Activated gamma-delta T cell treated with anti-CD3 and anti-CD28 coated beads, Interleukin-2, amount 50 U/mL, for 16 hours (primary cell): ENCODE measurements at regions not wholly inside any gene's neighbourhood (a gene's known extent, or its start where the extent isn't known, plus 50 kb on each side); places are given as distances from the start of the nearest gene placed in this dataset.

ENCODE experiments used
- DNase-seq: peaks from one replicate; pipeline ENCODE4 v3.0.0-alpha.2; 2020; ENCODE audit warnings: low read depth

DNA sequence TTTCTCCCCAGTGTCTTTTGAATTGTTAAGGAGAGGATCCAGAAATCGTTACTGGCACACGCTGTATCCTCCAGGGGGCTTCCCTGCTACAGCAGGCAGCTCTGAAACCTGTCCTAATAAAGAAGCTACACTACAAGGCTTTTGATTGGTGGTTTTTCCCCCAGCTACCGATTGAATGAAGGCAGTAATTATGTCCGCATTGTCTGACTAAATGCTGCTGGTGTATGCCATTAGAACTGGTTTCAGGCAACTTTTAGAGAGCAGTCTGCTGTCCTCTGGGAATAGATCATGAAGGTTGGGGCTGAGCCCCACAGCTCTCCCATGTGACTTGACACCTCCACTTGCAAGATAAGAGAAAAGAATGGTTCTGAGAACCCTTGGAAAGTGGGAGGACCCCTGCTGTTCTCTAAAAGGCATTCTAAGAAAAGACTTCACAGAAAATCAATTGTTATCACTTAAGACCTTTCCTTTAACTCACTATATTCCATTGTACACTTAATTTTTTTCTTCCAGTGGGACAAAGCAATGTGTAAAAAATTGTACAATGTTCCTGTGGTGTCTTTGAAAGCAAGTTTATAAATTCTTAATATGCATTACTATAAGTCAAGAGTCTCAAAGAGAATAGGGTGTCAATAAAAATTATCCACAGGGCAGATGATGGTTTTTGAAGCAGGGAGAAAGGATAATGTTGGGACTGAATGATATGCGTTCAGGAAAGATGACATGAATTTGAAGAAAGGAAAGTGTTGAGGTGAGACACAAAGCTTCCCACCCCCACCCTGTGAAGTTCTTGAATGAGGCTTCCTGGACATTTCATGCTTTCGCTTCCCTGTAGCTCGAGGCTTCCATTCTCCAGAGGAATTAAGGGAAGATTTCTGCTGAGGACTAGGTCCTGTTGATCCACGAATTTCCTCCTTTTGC, 53.0 kb upstream of the DAZL start:
- no peak for DNase-seq

DNA sequence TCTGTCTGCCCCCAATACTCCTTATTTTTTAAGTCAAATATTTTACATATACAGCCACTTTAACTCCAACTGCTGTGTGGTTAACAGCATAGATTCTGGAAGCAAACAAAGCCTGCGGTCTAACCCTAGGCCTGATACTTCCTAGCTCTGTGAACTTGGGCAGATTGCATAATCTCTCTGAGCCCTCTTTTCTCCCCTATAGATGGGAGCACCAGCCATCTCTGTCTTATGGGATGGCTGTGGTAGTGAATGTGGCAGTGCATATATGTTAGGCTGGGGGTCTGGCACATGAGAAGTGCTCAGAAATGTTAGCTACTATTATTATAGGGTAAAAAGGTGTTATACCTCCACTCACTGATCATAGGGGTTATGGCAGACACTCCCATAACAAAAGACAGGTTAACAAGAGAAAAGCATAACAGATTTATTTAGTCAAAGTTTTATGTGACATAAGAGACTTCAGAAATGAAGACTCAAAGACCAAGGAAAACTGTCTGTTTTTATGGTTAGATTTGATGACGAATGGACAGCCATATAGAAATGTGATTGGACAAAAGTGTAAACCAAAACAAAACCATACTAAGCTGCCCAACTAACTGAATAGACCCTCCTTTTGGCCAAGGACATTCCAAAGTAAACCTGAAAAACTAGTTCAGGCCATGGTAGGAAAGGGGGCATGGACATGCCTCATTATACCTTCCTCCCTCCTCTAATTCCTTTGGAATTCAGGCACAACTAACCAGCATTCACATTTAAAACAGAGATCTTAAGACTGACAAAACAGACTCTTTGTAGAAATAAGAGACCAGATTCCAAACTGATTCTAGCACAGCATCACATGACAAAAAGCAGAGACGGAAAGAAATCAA, 53.9 kb upstream of the DAZL start:
- DNase-seq: no peak

DNA sequence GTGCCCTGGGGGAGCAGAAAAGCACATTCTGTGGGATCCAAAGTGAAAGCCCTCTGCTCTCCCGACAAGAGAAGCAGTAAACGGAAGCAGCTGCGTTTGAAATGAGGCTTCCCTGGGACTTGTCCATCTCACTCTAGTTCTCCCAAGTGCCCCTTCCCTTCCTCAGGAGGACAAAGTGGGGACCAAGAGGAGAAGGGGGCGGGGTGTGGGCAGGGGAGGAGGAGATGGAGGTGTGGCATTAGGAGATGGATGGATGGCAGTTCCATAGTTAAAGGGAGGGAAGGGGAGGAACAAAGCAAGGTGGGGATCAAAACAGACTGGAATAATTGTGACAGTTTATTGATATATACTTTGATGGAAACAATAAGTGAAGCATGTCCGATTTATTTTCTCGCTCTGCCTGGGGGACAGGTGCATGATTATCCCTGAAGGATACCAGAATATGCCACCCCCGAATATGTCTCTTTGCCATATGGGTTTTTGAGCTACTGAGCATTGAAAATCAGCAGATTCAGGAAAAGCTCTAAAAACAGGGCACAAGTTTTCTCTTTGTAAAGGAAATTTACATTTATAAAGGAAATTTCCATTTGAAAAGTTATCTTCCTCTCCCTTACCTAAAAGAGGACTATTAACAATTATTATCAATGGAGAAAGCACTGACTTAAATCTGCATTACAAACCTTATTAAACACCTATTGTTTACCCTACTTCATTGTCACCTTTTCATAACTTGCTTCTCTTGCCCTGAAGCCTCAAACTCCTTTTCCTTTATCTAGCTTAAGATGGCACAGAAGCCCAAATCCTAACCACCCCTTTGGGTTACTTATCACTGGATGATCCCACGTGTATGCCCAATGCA, 58.9 kb upstream of the DAZL start:
- no peak for DNase-seq

DNA sequence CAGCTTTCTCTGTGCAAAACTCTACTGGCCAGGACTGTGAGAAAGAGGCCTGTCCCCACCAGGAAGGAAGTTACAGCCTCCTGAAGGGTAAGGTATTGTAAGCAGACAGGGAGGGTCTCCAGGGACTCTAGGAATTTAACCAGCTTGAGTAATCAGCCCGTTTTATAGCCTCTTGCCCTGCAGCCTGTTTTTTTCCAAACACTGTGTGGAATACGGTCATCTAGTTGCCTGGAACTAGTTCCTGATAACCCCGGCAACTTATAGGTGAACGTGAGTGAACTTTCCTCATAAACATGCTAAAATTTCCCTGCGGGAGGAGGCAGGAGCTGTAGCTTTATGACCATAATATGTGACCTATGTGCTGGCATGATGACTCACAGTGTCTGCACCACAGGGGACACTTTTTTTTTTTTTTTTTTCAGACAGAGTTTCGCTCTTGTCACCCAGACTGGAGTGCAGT, 60.1 kb upstream of the DAZL start:
- peak; percentile 1 for DNase-seq

DNA sequence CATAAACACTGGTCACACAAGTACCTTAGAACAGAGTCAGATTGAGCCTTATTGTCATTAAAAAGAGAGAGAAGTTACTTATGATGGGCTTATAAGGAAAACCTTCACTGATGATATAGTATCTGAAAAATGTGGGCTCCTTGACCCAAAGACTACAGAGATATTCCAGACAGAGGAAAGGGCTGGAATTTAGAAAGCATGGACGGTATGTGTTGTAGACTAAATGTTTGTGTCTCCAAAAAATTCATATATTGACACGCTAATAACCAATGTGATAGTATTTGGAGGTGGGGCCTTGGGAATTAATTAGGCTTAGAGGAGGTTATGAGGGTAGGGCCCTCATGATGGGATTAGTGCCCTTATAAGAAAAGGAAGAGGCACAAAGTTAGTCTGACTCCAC, 61.0 kb upstream of the DAZL start:
- DNase-seq: no peak

DNA sequence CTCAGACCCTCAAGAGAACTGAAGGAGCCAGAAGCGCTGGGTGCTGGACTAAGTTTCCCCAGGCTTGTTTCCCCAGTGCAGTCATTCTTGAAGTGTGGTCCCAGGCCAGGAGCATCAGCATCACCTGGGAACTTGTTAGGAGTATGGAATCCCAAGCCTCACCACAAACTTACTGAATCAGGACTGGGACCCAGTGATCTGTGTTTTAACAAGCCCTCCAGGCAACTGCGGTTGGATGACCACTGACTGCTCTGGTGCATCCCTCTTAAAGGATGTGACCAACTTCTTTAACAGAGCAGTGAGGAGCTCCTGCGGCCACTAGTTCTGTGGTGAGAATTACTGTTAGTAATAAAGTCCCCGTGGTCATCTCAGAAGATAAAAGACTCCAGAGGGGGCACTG, 62.4 kb upstream of the DAZL start:
- DNase-seq: no peak

DNA sequence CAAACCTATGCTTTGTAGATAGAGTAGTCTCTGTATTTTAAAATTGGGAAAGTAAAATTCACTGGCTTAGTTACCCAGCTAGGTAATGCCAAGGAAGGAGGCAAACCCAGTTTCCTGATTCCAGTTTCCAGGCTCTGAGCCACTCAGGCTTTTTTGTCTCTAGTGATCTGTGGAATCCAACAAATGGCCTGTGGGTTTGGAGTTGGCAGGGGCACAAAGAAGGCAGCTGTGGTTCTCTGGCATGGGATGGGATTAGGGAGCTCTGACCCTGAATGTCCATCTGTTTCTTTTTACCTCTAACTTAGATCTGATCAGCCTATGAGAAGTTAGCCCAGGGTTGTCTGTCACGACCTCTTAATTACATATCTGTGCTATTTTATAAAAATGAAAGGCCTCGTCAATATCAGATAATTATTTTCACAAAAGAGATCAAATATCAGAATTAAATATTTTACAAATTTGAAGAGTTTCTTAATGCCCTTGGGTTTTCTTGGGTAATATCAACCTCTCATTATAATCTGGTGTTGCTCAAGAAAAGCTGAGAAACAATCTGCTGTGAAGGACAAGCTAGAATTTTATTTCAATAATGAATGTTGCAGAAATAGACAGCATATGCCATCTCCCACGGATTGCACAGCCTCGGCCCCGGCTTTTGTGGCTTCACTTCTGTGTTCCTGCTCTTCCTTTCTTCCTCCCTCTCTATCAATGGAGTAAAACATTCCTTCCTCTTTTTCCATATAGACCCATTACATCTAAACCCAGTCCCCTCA, 63.7 kb upstream of the DAZL start:
- DNase-seq: no peak

DNA sequence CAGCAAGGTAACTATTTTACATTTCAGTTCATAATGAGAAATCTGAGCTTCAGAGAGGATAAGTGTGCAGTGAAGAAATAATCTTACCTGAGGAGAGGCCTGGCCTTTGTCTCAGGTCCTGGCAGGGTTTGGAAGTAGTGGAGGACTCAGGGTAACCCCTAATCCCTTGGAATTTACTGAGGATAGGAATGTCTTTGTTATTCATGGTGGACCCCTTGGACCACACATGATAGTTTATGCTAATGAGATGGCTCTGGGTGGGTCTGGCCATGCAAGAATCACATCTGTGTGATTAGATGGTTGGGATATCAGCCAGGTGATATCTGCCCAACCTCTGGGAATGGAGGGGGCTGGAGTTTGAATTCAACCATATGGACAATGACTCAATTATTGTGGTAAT, 65.0 kb upstream of the DAZL start:
- no peak for DNase-seq

DNA sequence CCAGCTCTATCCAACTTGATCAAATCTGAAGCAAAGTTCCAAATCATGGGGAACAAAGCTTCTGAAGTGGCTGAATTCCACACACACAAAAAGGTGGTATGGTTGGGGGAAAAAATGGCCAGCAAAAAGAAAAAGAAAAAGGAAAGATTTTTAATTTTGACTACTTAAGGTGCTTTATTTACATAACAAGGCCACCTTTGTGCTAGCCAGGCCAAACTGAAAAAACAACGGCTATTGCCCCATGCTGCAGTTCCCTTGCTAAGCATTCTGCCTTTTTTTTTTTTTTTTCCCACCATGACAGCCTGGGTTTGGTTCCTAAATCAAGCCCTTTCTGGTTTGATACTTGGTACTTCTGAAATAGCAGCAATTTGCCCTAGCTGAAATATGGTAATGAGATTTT, 66.5 kb upstream of the DAZL start:
- no peak for DNase-seq

DNA sequence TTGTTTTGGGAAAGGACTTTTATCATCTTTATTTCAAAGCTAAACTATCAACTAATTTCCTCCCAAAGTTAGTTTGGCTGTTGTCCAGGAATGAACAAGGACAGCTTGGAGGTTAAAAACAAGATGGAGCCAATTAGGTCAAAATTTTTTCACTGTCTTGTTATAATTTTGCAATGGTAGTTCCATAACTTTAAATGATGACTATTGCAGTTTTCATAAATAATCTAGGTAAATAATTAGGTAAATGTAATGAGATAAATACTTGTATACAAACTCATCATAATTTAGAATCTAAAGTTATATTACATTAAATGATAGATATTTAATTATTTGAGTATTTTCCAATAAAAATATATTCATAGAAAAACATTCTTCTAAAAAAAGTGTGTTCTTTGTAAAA, 68.3 kb upstream of the DAZL start:
- DNase-seq: no peak

DNA sequence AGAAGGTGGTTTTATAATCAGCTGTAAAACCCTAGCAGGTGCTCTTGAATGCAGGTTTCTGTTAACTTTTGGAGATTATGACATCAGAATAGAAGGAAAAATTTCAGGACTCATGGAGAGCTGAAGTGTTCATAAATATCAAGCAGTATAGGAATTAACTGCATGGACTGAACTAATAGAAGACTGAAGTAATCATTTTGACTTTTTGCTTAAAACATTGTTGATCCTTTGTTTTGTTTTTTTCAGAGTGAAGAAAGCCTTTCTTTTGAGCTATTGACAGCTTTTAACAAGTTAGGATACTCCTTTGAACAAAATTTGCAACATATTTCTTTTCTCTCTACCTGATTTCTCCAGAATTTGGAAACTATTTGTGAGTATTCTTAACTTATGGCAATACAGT, 70.6 kb upstream of the DAZL start:
- no peak for DNase-seq

DNA sequence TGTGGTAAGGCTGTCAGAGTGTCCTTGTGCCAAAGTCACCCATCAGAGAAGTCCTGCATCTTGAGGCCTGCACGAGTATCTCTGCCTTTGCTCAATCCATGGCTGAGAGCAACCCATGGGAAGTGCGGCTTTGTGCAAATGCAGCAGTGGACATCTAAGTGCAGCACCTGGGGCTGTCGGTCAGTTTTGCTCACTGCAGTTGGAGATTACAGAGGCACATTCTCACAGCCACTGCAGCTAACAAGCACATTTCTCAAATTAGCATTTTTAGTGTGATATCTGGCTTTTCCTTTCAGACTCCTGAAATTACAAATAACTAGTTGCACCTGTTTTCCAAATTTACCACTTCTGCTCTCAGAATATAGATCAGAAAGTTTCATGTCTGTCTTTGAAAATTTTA, 81.5 kb upstream of the DAZL start:
- DNase-seq: no peak

DNA sequence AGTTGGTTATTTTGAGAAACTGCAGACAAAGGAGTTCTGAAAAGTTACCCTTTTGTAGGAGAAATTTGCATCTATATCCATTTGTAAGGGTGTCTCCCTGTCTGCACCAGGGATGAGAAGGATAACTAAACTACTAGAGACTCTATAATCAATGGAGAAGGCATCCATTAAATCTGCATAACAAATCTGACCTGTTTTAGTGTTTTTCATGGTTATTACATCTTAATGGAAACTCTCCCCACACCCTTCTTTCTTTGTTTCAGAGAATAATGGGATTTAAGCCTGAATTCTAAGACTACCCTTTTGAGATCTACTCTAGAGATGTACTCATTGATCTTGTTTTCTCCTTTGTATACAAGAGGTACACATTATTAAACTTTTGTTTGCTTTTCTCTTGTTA, 82.0 kb upstream of the DAZL start:
- no peak for DNase-seq

DNA sequence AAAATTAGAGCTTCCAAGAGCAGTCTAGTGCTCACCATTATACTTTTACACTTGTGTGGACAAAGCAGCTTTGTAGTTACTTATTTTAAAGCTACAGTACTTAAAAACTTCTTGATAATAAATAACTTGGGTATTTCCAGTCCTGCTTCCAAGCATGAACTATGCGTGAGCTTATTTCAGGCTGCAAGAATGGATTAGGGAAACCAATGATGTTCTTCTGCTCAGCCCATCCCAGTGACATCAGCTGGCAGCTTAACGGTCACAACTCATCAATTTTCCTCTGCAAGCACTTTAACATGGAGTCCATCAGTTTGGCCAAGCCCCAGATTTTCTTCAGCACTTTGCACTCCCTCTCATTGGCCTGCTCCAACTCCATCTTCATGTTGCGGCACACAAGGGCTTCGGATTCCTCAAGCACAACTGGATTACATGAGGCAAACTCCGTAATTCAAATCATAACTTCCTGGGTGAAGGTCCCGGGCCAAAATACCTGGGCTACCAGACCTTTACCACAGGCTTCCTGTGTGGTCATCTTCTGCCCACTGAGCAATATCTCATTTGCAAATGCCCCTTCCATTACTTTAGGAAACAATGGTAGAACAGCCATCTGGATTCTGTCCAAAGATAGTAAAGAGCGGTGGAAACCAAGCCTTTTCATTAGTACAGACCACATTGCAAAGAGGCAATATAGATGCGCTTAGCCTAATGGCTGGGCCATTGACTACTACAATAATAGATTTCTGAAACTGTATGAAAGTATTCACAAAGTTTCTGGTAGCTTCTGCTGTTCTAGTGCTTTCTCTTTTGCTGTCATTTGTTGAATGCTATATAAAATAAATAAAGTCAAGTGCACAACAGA, 87.5 kb upstream of the DAZL start:
- DNase-seq: no peak

DNA sequence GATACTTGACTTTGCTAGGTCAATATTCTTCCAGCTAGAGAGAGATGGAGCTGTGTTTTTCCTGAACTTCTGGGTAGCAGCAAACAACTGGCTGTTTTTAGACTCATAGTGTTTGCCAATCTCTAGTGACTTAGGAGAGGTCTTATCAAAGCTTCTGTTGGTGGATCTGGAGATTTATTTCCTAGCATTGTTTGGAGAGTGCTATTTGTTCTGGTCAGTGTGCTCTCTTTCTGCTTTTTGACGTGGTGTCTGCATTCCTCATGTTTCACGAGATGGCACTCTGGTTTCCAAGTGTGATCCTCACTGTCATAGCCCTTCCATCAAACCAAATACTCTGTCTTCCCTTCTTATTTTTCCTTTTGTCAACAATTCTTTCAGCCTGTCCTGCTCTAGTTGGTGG, 88.6 kb upstream of the DAZL start:
- no peak for DNase-seq

DNA sequence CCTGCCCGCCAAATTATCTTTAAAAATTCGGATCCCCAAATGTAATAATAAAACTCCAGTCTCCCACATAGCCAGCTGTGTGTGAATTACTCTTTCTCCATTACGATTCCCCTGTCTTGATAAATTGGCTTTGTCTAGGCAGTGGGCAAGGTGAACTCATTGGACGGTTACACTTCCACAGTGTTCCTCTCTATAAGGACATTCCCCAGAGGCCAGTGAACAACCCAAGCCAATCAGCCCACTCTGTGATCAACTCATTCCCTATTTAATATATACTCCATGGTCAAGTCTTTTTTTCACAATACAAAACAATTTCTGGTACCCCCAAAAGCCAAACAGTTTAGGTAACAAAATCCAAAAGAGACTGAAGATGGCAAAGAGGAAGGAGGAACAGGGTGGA, 90.5 kb upstream of the DAZL start:
- DNase-seq: no peak

DNA sequence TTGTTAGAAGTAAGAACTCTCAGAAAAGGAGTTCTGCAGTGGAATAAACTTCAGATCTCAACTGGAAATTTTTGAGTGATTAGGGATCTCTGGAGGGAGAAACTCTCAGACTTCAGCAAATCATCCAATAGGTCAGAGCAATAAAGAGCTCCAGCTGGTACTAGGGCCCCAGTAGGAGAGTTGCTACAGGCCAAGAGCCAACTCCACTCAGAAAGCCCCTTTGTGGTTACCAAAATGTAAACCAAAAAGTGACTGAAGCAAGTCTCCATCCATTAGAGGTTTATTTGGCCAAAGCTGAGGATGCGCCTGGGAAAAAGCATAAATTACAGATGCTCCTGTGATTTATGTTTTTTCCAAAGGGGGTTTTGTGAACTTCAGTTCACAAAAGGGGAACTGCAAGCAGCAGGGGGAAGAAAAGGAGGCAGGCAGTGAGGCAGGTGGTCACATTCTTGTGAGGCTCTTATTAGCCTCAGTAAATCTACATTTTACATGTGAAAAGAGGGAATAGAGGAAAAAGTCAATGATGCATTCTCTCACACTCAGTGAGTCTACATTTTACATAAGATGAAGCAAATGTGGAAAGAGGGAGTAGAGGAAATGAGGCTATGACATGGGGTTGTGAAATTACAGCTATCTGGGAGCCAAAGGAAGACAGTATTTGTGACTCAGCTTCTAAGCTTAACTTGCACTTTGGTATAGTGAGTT, 92.4 kb upstream of the DAZL start:
- DNase-seq: no peak

DNA sequence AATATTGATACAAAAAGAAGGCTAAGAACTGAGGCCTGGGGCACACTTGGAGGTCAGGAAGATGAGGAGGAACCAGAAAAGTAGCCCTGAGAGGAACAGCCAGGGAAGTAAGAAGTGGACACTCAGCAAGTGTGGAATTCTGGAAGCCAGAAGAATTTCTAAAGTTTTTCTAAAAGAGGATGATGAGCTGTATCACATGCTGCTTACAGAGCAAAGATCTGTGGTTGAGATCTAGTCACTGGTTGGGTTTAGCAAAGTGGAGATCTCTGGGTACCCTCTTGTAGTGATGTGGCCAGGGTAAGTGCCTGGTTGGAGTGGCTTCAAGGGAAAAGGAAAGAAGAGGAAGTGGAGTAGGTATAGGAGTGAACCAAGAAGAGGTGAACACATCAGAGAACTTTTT, 95.4 kb upstream of the DAZL start:
- no peak for DNase-seq

DNA sequence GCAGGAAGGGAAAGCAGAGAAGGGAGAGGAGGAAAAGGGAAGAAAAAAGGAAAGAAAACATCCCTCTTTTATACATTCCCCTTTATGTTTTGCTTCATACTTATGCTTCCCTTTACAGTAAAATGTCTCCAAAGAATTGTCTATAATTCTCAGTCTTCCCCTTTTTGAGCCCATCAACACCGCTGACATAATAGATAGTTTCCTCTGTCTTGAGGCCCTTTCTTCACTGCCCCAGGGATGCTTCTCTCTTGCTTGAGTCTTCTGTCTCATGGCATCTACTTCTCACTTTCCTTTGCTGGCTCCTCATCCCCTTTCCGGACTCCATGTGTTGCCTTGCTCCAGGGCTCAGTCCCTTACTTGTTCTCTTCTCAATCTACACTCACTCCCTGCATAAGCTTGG, 99.7 kb upstream of the DAZL start:
- DNase-seq: no peak

DNA sequence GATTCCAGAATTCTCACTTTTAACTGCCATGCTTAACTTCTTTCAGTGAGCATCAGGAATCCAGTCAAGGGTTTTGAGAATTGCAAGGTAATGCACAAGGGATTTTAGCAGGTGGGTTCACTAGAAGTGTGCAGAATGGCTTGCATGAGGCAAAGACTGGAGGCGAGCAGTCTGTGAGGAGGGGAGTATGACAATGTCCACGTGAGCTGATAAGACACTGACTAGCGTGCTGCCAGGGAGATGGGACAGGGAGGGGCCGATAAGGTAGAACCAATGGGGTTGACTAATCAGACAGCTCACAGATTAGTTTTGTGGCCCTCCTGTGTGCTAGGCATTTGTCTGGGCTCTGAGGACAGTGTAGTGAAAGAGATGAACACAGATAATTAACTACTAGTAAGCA, 102.0 kb upstream of the DAZL start:
- DNase-seq: no peak
